ENCODE measurements at regions not wholly inside any gene's neighbourhood (a gene's known extent, or its start where the extent isn't known, plus 50 kb on each side); places are given as distances from the start of the nearest gene placed in this dataset.

DNA sequence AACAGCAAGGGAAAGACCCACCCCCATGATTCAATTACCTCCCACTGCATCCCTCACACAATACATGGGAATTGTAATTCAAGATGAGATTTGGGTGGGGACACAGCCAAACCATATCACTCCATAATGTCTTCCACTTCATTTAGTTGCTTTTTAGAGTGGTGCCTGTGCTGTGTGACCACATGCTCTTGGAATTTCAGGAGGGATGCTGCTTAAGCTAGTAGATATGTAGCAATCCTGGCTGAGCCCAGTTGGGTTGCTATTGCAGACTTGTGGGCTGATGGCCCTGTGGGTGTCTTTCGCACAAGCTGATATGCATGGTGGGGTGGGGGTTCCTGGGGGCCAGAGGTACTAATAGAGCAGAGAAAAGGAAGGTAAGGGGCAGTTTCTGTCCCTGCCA lies 160.4 kb upstream of the SYT6 start:
- Histone ChIP-seq H2AFZ (ENCODE audit: low read depth, low read length, poor library complexity, severe bottlenecking) (no peak overlapping the region), H3K4me2 (ENCODE audit: low read length) (no peak overlapping the region), H3K36me3 (ENCODE audit: control insufficient read depth in 1 of 2, insufficient read depth in 2 of 2, low read length in 2 of 2) (no peaks in the 10 kb centered on the region), H3K27me3 (ENCODE audit: insufficient read depth, low read length) (no peaks in the 10 kb centered on the region), H3K9ac (ENCODE audit: low read length) (no peak overlapping the region), H3K79me2 (ENCODE audit: insufficient read depth, low read length) (no peaks in the 10 kb centered on the region), H3K4me1 (ENCODE audit: control insufficient read depth in 1 of 2, insufficient read depth in 2 of 2, low read length in 2 of 2) (no peaks in the 10 kb centered on the region), H3K9me2 (ENCODE audit: insufficient read depth) (no peaks in the 10 kb centered on the region), H3K9me3 (ENCODE audit: control insufficient read depth in 1 of 2, insufficient read depth in 1 of 2, low read depth in 1 of 2, low read length in 2 of 2) (no peaks in the 10 kb centered on the region), H3K4me3 (replicated peaks in 1 of 2; ENCODE audit: low read depth in 1 of 2, low read length in 2 of 2) (no peak overlapping the region), H3K27ac (ENCODE audit: low read depth, low read length) (no peak overlapping the region), H4K20me1 (ENCODE audit: insufficient read depth) (no peaks in the 10 kb centered on the region)
- ATAC-seq (no peak), DNase-seq (ENCODE audit: low read depth, low spot score) (no peak)
- TF ChIP-seq TCF7L2 (IDR thresholded peaks at IDR 0.05; ENCODE audit: borderline replicate concordance, extremely low read depth, insufficient read depth, insufficient read length) (no peak), ZNF274 (IDR thresholded peaks at IDR 0.05; ENCODE audit: low read depth, low read length) (no peak), ZFX (IDR thresholded peaks at IDR 0.05) (no peak), RAD21 (IDR thresholded peaks at IDR 0.05; ENCODE audit: low read depth) (no peak), EZH2phosphoT487 (IDR thresholded peaks at IDR 0.05; ENCODE audit: borderline replicate concordance) (no peak), EGR1 (IDR thresholded peaks at IDR 0.05; ENCODE audit: low read depth) (no peak), ELF1 (IDR thresholded peaks at IDR 0.05; ENCODE audit: borderline replicate concordance, low read depth) (no peak), CBX3 (IDR thresholded peaks at IDR 0.05; ENCODE audit: low read depth) (no peak), POLR2A (IDR thresholded peaks at IDR 0.05; ENCODE audit: borderline replicate concordance, extremely low read depth, insufficient read depth, insufficient read length) (no peak), FOSL1 (IDR thresholded peaks at IDR 0.05; ENCODE audit: low read depth) (no peak), CEBPB (IDR thresholded peaks at IDR 0.05; ENCODE audit: low read depth) (no peak), SP1 (IDR thresholded peaks at IDR 0.05; ENCODE audit: low read depth) (no peak), JUND (IDR thresholded peaks at IDR 0.05) (no peak), SIN3A (IDR thresholded peaks at IDR 0.05; ENCODE audit: low read depth) (no peak), SRF (IDR thresholded peaks at IDR 0.05; ENCODE audit: low read depth) (no peak)
- TF ChIP-seq, protein P1, sequence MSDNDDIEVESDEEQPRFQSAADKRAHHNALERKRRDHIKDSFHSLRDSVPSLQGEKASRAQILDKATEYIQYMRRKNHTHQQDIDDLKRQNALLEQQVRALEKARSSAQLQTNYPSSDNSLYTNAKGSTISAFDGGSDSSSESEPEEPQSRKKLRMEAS (IDR thresholded peaks at IDR 0.05): no peak
- TF ChIP-seq, protein P2, sequence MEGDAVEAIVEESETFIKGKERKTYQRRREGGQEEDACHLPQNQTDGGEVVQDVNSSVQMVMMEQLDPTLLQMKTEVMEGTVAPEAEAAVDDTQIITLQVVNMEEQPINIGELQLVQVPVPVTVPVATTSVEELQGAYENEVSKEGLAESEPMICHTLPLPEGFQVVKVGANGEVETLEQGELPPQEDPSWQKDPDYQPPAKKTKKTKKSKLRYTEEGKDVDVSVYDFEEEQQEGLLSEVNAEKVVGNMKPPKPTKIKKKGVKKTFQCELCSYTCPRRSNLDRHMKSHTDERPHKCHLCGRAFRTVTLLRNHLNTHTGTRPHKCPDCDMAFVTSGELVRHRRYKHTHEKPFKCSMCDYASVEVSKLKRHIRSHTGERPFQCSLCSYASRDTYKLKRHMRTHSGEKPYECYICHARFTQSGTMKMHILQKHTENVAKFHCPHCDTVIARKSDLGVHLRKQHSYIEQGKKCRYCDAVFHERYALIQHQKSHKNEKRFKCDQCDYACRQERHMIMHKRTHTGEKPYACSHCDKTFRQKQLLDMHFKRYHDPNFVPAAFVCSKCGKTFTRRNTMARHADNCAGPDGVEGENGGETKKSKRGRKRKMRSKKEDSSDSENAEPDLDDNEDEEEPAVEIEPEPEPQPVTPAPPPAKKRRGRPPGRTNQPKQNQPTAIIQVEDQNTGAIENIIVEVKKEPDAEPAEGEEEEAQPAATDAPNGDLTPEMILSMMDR (IDR thresholded peaks at IDR 0.05 in 2 of 3, conservative IDR thresholded peaks at IDR 0.05 in 1 of 3; ENCODE audit: borderline replicate concordance in 1 of 3, insufficient read depth in 1 of 3, low read depth in 2 of 3, low read length in 2 of 3): no peak
- TF ChIP-seq, protein P3, sequence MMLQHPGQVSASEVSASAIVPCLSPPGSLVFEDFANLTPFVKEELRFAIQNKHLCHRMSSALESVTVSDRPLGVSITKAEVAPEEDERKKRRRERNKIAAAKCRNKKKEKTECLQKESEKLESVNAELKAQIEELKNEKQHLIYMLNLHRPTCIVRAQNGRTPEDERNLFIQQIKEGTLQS (IDR thresholded peaks at IDR 0.05): no peak
- TF ChIP-seq, protein P4, sequence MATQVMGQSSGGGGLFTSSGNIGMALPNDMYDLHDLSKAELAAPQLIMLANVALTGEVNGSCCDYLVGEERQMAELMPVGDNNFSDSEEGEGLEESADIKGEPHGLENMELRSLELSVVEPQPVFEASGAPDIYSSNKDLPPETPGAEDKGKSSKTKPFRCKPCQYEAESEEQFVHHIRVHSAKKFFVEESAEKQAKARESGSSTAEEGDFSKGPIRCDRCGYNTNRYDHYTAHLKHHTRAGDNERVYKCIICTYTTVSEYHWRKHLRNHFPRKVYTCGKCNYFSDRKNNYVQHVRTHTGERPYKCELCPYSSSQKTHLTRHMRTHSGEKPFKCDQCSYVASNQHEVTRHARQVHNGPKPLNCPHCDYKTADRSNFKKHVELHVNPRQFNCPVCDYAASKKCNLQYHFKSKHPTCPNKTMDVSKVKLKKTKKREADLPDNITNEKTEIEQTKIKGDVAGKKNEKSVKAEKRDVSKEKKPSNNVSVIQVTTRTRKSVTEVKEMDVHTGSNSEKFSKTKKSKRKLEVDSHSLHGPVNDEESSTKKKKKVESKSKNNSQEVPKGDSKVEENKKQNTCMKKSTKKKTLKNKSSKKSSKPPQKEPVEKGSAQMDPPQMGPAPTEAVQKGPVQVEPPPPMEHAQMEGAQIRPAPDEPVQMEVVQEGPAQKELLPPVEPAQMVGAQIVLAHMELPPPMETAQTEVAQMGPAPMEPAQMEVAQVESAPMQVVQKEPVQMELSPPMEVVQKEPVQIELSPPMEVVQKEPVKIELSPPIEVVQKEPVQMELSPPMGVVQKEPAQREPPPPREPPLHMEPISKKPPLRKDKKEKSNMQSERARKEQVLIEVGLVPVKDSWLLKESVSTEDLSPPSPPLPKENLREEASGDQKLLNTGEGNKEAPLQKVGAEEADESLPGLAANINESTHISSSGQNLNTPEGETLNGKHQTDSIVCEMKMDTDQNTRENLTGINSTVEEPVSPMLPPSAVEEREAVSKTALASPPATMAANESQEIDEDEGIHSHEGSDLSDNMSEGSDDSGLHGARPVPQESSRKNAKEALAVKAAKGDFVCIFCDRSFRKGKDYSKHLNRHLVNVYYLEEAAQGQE (IDR thresholded peaks at IDR 0.05; ENCODE audit: low read depth): no peak
- no TSS peak for BruUV-seq (replicated peaks)
- RAD21 ChIA-PET (ENCODE audit: low non-redundant PET in 1 of 2, low total read pairs in 2 of 2, uncharacterized antibody in 2 of 2, unreplicated experiment in 2 of 2): no interaction called here
- POLR2A ChIA-PET: no interaction called here
- intact Hi-C loops (cut with micrococcal nuclease): no loop called here
- CTCF ChIA-PET: no interaction called here
